IgD-negative memory B cell (primary cell): ENCODE measurements at regions not wholly inside any gene's neighbourhood (a gene's known extent, or its start where the extent isn't known, plus 50 kb on each side); places are given as distances from the start of the nearest gene placed in this dataset.

Experiments used
- H3K27ac Mint-ChIP-seq, 3 donors: one replicate each; pipeline ENCODE4 v1.8.0; 2020 to 2022; ENCODE audit warnings: mild to moderate bottlenecking in 3 of 3, mixed read lengths in 3 of 3, moderate library complexity in 1 of 3
- H3K27me3 Mint-ChIP-seq: one replicate; pipeline ENCODE4 v1.8.0; 2021; ENCODE audit warnings: mixed read lengths
- H3K36me3 Mint-ChIP-seq: one replicate; pipeline ENCODE4 v1.8.0; 2020; ENCODE audit warnings: mild to moderate bottlenecking, mixed read lengths
- H3K4me1 Mint-ChIP-seq, 3 donors: one replicate each; pipeline ENCODE4 v1.8.0; 2020 to 2022; ENCODE audit warnings: mixed read lengths in 3 of 3, mild to moderate bottlenecking in 1 of 3
- H3K4me3 Mint-ChIP-seq, 4 donors: one replicate each; pipeline ENCODE4 v1.8.0; 2020 to 2022; ENCODE audit warnings: mild to moderate bottlenecking in 4 of 4, mixed read lengths in 4 of 4, moderate library complexity in 3 of 4
- H3K9me3 Mint-ChIP-seq, 3 donors: one replicate each; pipeline ENCODE4 v1.8.0; 2020 to 2021; ENCODE audit warnings: mixed read lengths in 3 of 3, mild to moderate bottlenecking in 1 of 3

GRCh38 chr18:29488617-29489016 lies 1311.7 kb upstream of the CDH2 start:
- Mint-ChIP-seq H3K4me1 (no peaks in the 10 kb centered on the region), H3K27ac (no peak overlapping the region), H3K4me3 (no peak overlapping the region), H3K27me3 (no peaks in the 10 kb centered on the region), H3K9me3 (peaks cover 0 to 4% (median 0%) of the 10 kb centered on the region in 3 donors), H3K36me3 (no peaks in the 10 kb centered on the region)

DNA sequence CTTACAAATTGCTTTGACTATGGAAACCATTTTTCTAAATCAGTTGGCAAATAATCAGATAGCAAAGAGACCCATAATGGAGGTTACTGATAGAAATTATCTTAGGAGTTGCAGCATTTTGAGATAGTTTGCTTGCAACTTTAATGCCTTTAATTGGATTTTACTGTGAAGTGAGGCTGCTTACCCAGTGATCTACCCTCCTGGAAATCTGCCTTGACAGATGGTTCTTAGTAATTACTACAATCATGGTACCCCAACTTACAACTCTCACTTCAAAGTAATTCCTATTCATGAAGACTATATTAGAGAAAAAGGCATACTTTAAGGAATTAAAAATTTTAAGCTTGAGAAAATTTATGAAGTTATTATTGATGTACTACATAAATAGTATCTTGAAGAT lies 1288.6 kb upstream of the CDH2 start:
- Mint-ChIP-seq H3K9me3 (peaks cover 0 to 6% (median 0%) of the 10 kb centered on the region in 3 donors), H3K36me3 (no peaks in the 10 kb centered on the region), H3K4me3 (no peak overlapping the region), H3K27me3 (no peaks in the 10 kb centered on the region), H3K27ac (no peak overlapping the region), H3K4me1 (no peaks in the 10 kb centered on the region)

DNA sequence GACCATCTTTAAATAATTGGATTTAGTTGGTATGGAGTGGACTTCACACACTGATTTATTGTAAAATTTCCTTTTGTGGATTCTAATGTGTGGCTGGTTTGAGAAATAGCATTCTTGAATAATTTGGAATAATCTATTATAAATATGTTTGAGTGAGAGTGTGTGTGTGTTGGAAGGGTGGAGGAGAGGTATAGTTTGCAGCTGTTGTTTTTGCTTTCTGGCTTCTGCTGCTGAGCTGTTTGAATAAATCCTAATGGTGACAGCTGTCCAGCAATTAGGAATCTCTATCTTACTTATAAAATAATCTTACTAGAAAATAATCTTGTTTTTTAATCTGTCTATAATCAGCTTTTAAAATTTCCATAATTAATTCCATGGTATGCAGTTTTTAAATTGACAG lies 1283.0 kb upstream of the CDH2 start:
- H3K4me3 Mint-ChIP-seq = no peak overlapping the region

GRCh38 chr18:29457316-29457889 lies 1280.5 kb upstream of the CDH2 start:
- Mint-ChIP-seq H3K27ac (no peak overlapping the region), H3K9me3 (peaks cover 0 to 13% (median 5%) of the 10 kb centered on the region in 3 donors), H3K4me1 (no peaks in the 10 kb centered on the region), H3K4me3 (no peak overlapping the region), H3K27me3 (no peaks in the 10 kb centered on the region), H3K36me3 (no peaks in the 10 kb centered on the region)

More for the DNA sequence above, 1283.0 kb upstream of the CDH2 start:
- Mint-ChIP-seq H3K27me3 (no peaks in the 10 kb centered on the region), H3K27ac (no peak overlapping the region), H3K9me3 (peaks cover 0 to 10% (median 6%) of the 10 kb centered on the region in 3 donors), H3K36me3 (no peaks in the 10 kb centered on the region), H3K4me1 (no peaks in the 10 kb centered on the region)

DNA sequence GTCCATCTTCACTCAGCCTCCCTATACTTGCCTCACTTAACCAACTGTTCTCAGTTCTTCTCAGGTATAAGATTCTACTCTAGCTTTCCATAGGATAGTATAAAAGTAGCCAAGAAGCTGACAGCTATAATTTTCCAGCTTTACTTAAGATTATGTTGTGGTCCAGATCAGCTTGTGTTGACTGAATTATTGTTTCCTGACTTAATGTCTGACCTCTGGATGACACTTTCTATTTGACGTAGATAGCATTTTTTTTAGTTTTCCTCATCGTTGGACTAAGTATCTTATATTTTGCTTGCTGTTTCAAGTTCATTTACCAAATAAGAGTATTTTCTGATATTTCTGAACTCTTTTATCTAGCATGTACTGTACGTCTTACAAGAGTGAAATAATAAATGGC lies 1272.5 kb upstream of the CDH2 start:
- no peaks in the 10 kb centered on the region for H3K4me1 Mint-ChIP-seq
- H3K36me3 Mint-ChIP-seq = no peaks in the 10 kb centered on the region
- no peak overlapping the region for H3K4me3 Mint-ChIP-seq
- no peak overlapping the region for H3K27ac Mint-ChIP-seq
- peaks cover 0 to 12% (median 3%) of the 10 kb centered on the region in 3 donors for H3K9me3 Mint-ChIP-seq
- H3K27me3 Mint-ChIP-seq = no peaks in the 10 kb centered on the region

GRCh38 chr18:29439398-29439797 lies 1262.5 kb upstream of the CDH2 start:
- no peaks in the 10 kb centered on the region for H3K27me3 Mint-ChIP-seq
- H3K36me3 Mint-ChIP-seq = no peaks in the 10 kb centered on the region
- no peak overlapping the region for H3K27ac Mint-ChIP-seq
- H3K9me3 Mint-ChIP-seq = peaks cover 4 to 6% (median 5%) of the 10 kb centered on the region in 3 donors
- no peaks in the 10 kb centered on the region for H3K4me1 Mint-ChIP-seq
- H3K4me3 Mint-ChIP-seq = no peak overlapping the region

DNA sequence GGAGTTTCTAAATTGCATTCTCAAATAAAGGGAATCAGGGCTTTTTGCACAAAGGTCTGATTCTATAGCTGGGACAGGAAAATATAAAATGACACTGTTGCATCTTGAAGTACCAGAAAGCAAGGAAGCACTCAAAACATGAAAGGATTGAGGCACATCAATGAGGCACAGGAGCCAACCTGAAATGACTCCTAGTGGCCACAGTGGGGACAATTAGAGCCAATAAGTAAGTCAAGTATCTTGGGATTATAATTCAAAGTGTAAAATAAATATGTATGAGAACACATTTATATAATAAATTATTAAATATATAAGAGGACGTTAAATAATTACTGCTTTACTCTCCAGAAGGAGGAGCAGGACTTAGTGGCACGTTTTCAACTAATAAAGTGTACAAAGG lies 1259.5 kb upstream of the CDH2 start:
- H3K4me3 Mint-ChIP-seq = no peak overlapping the region

DNA sequence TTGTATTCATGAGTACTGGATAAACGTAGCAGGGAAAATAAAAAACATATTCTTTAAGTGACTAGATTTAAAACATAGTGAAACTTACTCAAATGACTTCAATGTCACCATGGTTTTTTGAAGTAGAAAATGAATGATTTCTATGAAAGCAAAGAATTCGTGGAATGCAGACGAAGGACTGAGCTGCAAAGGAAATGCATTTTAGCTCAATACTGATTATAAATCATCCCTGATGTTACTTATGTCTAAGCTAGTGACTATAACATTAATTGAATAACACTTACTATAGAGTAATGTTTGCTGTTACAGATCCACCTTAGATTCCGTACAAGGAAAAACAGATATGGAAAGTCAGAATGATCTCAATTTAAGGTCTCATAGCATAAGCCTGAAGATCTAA lies 1257.7 kb upstream of the CDH2 start:
- Mint-ChIP-seq H3K27me3 (no peaks in the 10 kb centered on the region), H3K4me3 (no peak overlapping the region), H3K27ac (no peak overlapping the region), H3K36me3 (no peaks in the 10 kb centered on the region), H3K9me3 (peaks cover 5 to 22% (median 8%) of the 10 kb centered on the region in 3 donors), H3K4me1 (no peaks in the 10 kb centered on the region)

More for the DNA sequence above, 1259.5 kb upstream of the CDH2 start:
- Mint-ChIP-seq H3K4me1 (no peaks in the 10 kb centered on the region), H3K36me3 (no peaks in the 10 kb centered on the region), H3K9me3 (peaks cover 4 to 15% (median 5%) of the 10 kb centered on the region in 3 donors), H3K27ac (no peak overlapping the region), H3K27me3 (no peaks in the 10 kb centered on the region)

- Mint-ChIP-seq H3K27ac (no peak overlapping the region), H3K27me3 (no peaks in the 10 kb centered on the region), H3K4me3 (no peak overlapping the region), H3K9me3 (peaks cover 6 to 24% (median 7%) of the 10 kb centered on the region in 3 donors), H3K4me1 (no peaks in the 10 kb centered on the region), H3K36me3 (no peaks in the 10 kb centered on the region)
Measured at GRCh38 chr18:29430416-29430815, 1253.5 kb upstream of the CDH2 start.

GRCh38 chr18:29418136-29418535 lies 1241.2 kb upstream of the CDH2 start:
- Mint-ChIP-seq H3K9me3 (peaks cover 4 to 14% (median 6%) of the 10 kb centered on the region in 3 donors), H3K27me3 (no peaks in the 10 kb centered on the region), H3K4me1 (no peaks in the 10 kb centered on the region), H3K27ac (no peak overlapping the region), H3K36me3 (no peaks in the 10 kb centered on the region), H3K4me3 (no peak overlapping the region)

- Mint-ChIP-seq H3K9me3 (peaks cover 0 to 8% (median 0%) of the 10 kb centered on the region in 3 donors), H3K36me3 (no peaks in the 10 kb centered on the region), H3K4me3 (no peak overlapping the region)
Measured at GRCh38 chr18:29406996-29407395, 1230.1 kb upstream of the CDH2 start.

DNA sequence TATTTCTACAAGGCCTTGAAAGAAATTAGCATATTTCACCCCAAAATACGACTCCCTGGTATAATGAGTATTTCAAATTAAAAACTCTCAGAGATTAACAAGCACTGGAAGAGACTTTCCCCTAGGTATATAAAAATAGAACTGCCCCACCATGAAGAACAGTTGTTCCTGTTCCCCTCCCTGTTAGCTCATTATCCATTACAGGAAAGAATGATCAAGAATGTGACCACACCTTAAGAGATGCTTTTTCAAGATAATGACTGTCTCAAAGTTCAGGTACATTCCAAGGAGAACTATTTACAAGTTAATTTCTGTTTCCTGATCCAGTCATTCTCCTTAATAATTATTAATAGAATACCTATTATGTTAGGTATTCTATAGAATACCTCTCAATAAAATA lies 1220.6 kb upstream of the CDH2 start:
- H3K4me3 Mint-ChIP-seq = no peak overlapping the region
- peaks cover 0 to 13% (median 5%) of the 10 kb centered on the region in 3 donors for H3K9me3 Mint-ChIP-seq
- H3K36me3 Mint-ChIP-seq = no peaks in the 10 kb centered on the region
- no peaks in the 10 kb centered on the region for H3K4me1 Mint-ChIP-seq
- no peak overlapping the region for H3K27ac Mint-ChIP-seq
- no peaks in the 10 kb centered on the region for H3K27me3 Mint-ChIP-seq

More at GRCh38 chr18:29406996-29407395, 1230.1 kb upstream of the CDH2 start:
- Mint-ChIP-seq H3K27me3 (no peaks in the 10 kb centered on the region), H3K4me1 (no peaks in the 10 kb centered on the region), H3K27ac (no peak overlapping the region)

DNA sequence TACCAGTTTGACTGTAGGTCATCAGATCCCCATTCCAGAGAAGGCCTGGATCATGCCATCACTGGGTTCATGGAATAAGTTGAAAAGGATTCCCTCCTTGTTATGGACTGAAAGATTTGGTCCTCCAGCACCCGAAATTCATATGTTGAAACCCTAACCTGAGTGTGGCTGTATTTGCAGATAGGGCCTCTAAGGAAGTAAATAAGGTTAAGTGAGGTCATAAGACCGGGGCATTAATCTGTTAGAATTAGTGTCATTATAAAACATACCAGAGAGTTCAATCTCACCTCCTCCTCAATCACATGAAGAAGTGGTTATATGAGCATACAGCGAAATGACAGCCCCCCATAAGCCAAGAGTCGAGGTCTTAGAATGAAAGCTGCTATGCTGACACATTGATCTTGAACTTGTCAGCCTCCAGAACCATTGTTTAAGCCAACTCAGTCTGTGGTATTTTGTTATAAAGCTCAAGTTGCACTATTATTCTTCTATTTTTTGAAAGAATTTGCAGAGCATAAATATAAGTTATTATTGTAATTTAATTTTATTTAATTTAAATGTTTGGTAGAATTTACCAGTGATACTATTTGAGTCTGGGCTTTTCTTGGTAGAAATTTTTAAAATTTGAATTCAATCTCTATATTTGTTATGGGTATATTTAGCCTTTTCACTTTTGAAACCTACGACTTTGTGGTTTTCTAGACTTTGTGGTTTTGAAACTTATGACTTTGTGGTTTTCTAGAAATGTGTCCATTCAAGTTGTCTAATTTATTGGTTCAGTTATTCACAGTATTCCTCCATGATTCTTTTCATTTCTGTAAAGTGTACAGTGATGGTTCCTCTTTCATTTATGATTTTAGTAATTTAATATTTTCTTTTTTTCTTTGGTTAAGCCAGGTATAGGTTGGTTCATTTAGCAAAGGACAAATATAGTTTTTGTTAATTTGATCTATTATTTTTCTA lies 1206.7 kb upstream of the CDH2 start:
- no peaks in the 10 kb centered on the region for H3K36me3 Mint-ChIP-seq
- no peaks in the 10 kb centered on the region for H3K27me3 Mint-ChIP-seq
- H3K4me3 Mint-ChIP-seq = no peak overlapping the region
- peaks cover 0 to 4% (median 0%) of the 10 kb centered on the region in 3 donors for H3K9me3 Mint-ChIP-seq
- H3K27ac Mint-ChIP-seq = no peak overlapping the region
- H3K4me1 Mint-ChIP-seq = no peaks in the 10 kb centered on the region

- H3K4me3 Mint-ChIP-seq = no peak overlapping the region
- H3K4me1 Mint-ChIP-seq = no peaks in the 10 kb centered on the region
- H3K9me3 Mint-ChIP-seq = peaks cover 0 to 3% (median 3%) of the 10 kb centered on the region in 3 donors
- no peak overlapping the region for H3K27ac Mint-ChIP-seq
- no peaks in the 10 kb centered on the region for H3K27me3 Mint-ChIP-seq
- no peaks in the 10 kb centered on the region for H3K36me3 Mint-ChIP-seq
Measured at GRCh38 chr18:29378651-29379136, 1201.8 kb upstream of the CDH2 start.

GRCh38 chr18:29377346-29377745 lies 1200.4 kb upstream of the CDH2 start:
- Mint-ChIP-seq H3K36me3 (no peaks in the 10 kb centered on the region), H3K9me3 (peaks cover 3 to 8% (median 3%) of the 10 kb centered on the region in 3 donors), H3K27ac (no peak overlapping the region), H3K4me1 (no peaks in the 10 kb centered on the region), H3K27me3 (no peaks in the 10 kb centered on the region), H3K4me3 (no peak overlapping the region)
